DOHH2 (cell line): ENCODE measurements at regions not wholly inside any gene's neighbourhood (a gene's known extent, or its start where the extent isn't known, plus 50 kb on each side); places are given as distances from the start of the nearest gene placed in this dataset.

ENCODE experiments used
- H3F3A ChIP-seq: fragments of 200-600 bp; sonication (generic), shearing (Covaris generic); 2 replicates; pipeline ENCODE4 v1.6.0; 2016; ENCODE audit warnings: antibody characterized with exemption, mild to moderate bottlenecking; ENCODE audit not compliant: control insufficient read depth, insufficient read depth
- H3K27ac ChIP-seq: fragments of 200-600 bp; sonication (generic); 2 replicates; pipeline ENCODE4 v1.5.1; 2014; ENCODE audit warnings: low read depth, mild to moderate bottlenecking, low read length, moderate library complexity
- H3K27me3 ChIP-seq: fragments of 200-600 bp; sonication (generic); 2 replicates; pipeline ENCODE4 v1.6.1; 2014; ENCODE audit warnings: mild to moderate bottlenecking, low read length, mixed read lengths; ENCODE audit not compliant: control insufficient read depth
- H3K36me3 ChIP-seq: fragments of 200-600 bp; sonication (generic); 2 replicates; pipeline ENCODE4 v1.6.1; 2014; ENCODE audit warnings: mild to moderate bottlenecking, low read length, moderate library complexity, mixed read lengths; ENCODE audit not compliant: control insufficient read depth
- H3K4me1 ChIP-seq: fragments of 200-600 bp; sonication (generic); 2 replicates; pipeline ENCODE4 v1.6.1; 2014; ENCODE audit warnings: mild to moderate bottlenecking, low read length, mixed read lengths; ENCODE audit not compliant: control insufficient read depth
- H3K4me2 ChIP-seq: fragments of 200-600 bp; sonication (generic); 2 replicates; pipeline ENCODE4 v1.6.0; 2014; ENCODE audit warnings: mild to moderate bottlenecking, low read length, moderate library complexity
- H3K4me3 ChIP-seq: fragments of 200-600 bp; sonication (generic); 2 replicates; pipeline ENCODE4 v1.5.1; 2014; ENCODE audit warnings: mild to moderate bottlenecking, low read length, mixed read lengths
- H3K79me2 ChIP-seq: fragments of 200-600 bp; sonication (generic); 2 replicates; pipeline ENCODE4 v1.6.1; 2014; ENCODE audit warnings: mild to moderate bottlenecking, low read length, mixed read lengths; ENCODE audit not compliant: control insufficient read depth
- H3K9me2 ChIP-seq: fragments of 200-600 bp; sonication (generic); replicated peaks from 2 replicates; pipeline ENCODE4 v1.6.1; 2014; ENCODE audit warnings: mild to moderate bottlenecking, low read length, mixed read lengths; ENCODE audit not compliant: control insufficient read depth
- H3K9me3 ChIP-seq: fragments of 200-600 bp; sonication (generic); 2 replicates; pipeline ENCODE4 v1.6.1; 2014; ENCODE audit warnings: antibody characterized with exemption, low read length, mixed read lengths; ENCODE audit not compliant: control insufficient read depth, insufficient read depth
- H4K20me1 ChIP-seq: fragments of 200-600 bp; sonication (generic); 2 replicates; pipeline ENCODE4 v1.6.0; 2014; ENCODE audit warnings: low read depth, mild to moderate bottlenecking, antibody characterized with exemption, low read length, moderate library complexity; ENCODE audit not compliant: control insufficient read depth, insufficient read depth
- CTCF ChIP-seq: fragments of 200-600 bp; sonication (generic); IDR thresholded peaks from one replicate; pipeline ENCODE4 v1.5.1; 2014; ENCODE audit warnings: antibody characterized with exemption, mild to moderate bottlenecking, low read depth, low read length; ENCODE audit not compliant: poor library complexity, severe bottlenecking
- EZH2phosphoT487 ChIP-seq: fragments of 200-600 bp; sonication (generic); IDR thresholded peaks from 2 replicates; pipeline ENCODE4 v1.6.1; 2017; ENCODE audit warnings: borderline replicate concordance, mild to moderate bottlenecking, antibody characterized with exemption, low read length, moderate library complexity, mixed read lengths

GRCh38 chr7:33805630-33806233 lies 99.6 kb upstream of the BMPER start:
- H4K20me1 ChIP-seq, result no peaks in the 10 kb centered on the region
- H3K9me2 ChIP-seq, result no peaks in the 10 kb centered on the region
- H3K9me3 ChIP-seq, result no peaks in the 10 kb centered on the region
- H3K27me3 ChIP-seq, result no peaks in the 10 kb centered on the region
- no peak overlapping the region for H3K4me2 ChIP-seq
- H3K79me2 ChIP-seq, result no peaks in the 10 kb centered on the region
- TF ChIP-seq EZH2phosphoT487, result no peak
- TF ChIP-seq CTCF, result no peak
- H3F3A ChIP-seq, result no peaks in the 10 kb centered on the region
- no peak overlapping the region for H3K4me3 ChIP-seq
- H3K36me3 ChIP-seq, result no peaks in the 10 kb centered on the region
- H3K27ac ChIP-seq, result no peak overlapping the region
- H3K4me1 ChIP-seq, result no peaks in the 10 kb centered on the region

- Histone ChIP-seq H3K4me3 (no peak overlapping the region), H3K4me2 (no peak overlapping the region), H3K79me2 (no peaks in the 10 kb centered on the region), H3K36me3 (no peaks in the 10 kb centered on the region), H3K9me2 (no peaks in the 10 kb centered on the region), H3K9me3 (no peaks in the 10 kb centered on the region), H3K27ac (no peak overlapping the region), H3F3A (no peaks in the 10 kb centered on the region), H4K20me1 (no peaks in the 10 kb centered on the region), H3K4me1 (no peaks in the 10 kb centered on the region), H3K27me3 (no peaks in the 10 kb centered on the region)
- no peak for TF ChIP-seq EZH2phosphoT487
- no peak for TF ChIP-seq CTCF
These were observed 98.8 kb upstream of the BMPER start for GRCh38 chr7:33806298-33807154.

GRCh38 chr7:33807155-33807530 lies 98.2 kb upstream of the BMPER start:
- H3K4me2 ChIP-seq, result no peak overlapping the region
- no peak overlapping the region for H3K27ac ChIP-seq
- H3K4me3 ChIP-seq, result no peak overlapping the region
- no peaks in the 10 kb centered on the region for H3K27me3 ChIP-seq
- no peaks in the 10 kb centered on the region for H3K9me3 ChIP-seq
- H3K79me2 ChIP-seq, result no peaks in the 10 kb centered on the region
- no peaks in the 10 kb centered on the region for H4K20me1 ChIP-seq
- no peaks in the 10 kb centered on the region for H3K9me2 ChIP-seq
- no peaks in the 10 kb centered on the region for H3K36me3 ChIP-seq
- TF ChIP-seq EZH2phosphoT487 (no peak), CTCF (no peak)
- no peaks in the 10 kb centered on the region for H3F3A ChIP-seq
- H3K4me1 ChIP-seq, result no peaks in the 10 kb centered on the region
